ENCODE measurements at regions not wholly inside any gene's neighbourhood (a gene's known extent, or its start where the extent isn't known, plus 50 kb on each side); places are given as distances from the start of the nearest gene placed in this dataset.

- Histone ChIP-seq H3K27me3 (peaks cover 14% of the 10 kb centered on the region), H3K4me3 (no peak overlapping the region), H3K27ac (no peak overlapping the region), H3K4me1 (no peaks in the 10 kb centered on the region), H3K36me3 (no peaks in the 10 kb centered on the region), H3K9me3 (peaks cover 0 to 16% (median 0%) of the 10 kb centered on the region in 3 donors)
- TF ChIP-seq POLR2A (IDR thresholded peaks at IDR 0.05) (no peak), EP300 (IDR thresholded peaks at IDR 0.05) (no peak), POLR2AphosphoS5 (IDR thresholded peaks at IDR 0.05) (no peak)
- TF ChIP-seq, protein P1, sequence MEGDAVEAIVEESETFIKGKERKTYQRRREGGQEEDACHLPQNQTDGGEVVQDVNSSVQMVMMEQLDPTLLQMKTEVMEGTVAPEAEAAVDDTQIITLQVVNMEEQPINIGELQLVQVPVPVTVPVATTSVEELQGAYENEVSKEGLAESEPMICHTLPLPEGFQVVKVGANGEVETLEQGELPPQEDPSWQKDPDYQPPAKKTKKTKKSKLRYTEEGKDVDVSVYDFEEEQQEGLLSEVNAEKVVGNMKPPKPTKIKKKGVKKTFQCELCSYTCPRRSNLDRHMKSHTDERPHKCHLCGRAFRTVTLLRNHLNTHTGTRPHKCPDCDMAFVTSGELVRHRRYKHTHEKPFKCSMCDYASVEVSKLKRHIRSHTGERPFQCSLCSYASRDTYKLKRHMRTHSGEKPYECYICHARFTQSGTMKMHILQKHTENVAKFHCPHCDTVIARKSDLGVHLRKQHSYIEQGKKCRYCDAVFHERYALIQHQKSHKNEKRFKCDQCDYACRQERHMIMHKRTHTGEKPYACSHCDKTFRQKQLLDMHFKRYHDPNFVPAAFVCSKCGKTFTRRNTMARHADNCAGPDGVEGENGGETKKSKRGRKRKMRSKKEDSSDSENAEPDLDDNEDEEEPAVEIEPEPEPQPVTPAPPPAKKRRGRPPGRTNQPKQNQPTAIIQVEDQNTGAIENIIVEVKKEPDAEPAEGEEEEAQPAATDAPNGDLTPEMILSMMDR (IDR thresholded peaks at IDR 0.05), result no peak
- ATAC-seq, result no peak
- 61% methylated on average over 2 of the region's 6 CpGs; no CpG with 5 or more reads in 1 of the 2 donors for WGBS, 2 donors (ENCODE audit: low coverage in 1 of 2)
Measured at GRCh38 chr5:133669472-133669871, 57.1 kb upstream of the FSTL4 start.

DNA sequence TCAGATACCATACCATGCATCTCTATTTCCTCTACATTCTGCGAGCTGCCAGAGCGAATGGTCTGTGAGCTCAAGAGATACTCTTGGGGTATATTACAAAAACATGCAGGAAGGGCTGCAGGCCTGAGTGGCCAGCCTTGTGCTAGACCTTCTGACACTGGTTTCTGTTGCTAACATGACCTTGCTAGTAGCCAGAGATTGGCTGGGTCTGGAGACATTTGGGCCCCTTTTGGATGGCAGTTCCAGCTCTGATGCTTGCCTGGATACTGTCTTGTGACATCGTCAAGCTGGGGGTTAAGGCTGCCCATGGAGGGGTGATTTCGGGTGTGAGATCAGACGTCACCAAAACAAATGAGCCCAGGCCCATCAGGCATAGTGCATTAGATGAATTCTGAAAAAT, 56.1 kb upstream of the FSTL4 start:
- Histone ChIP-seq H3K27ac (no peak overlapping the region), H3K27me3 (peaks cover 14% of the 10 kb centered on the region), H3K4me3 (no peak overlapping the region), H3K9me3 (peaks cover 0 to 16% (median 0%) of the 10 kb centered on the region in 3 donors), H3K4me1 (no peaks in the 10 kb centered on the region), H3K36me3 (no peaks in the 10 kb centered on the region)
- ATAC-seq, result no peak
- WGBS, 2 donors (ENCODE audit: low coverage in 1 of 2), result 71 to 77% methylated on average over 2 to 5 of the region's 5 CpGs
- no peak for TF ChIP-seq POLR2AphosphoS5 (IDR thresholded peaks at IDR 0.05)
- TF ChIP-seq POLR2A (IDR thresholded peaks at IDR 0.05), result no peak
- no peak for TF ChIP-seq EP300 (IDR thresholded peaks at IDR 0.05)
- TF ChIP-seq, protein P1 (IDR thresholded peaks at IDR 0.05), result no peak

GRCh38 chr5:133667217-133667616, 54.9 kb upstream of the FSTL4 start:
- no peak overlapping the region for H3K4me3 ChIP-seq
- H3K27ac ChIP-seq, result no peak overlapping the region
- H3K36me3 ChIP-seq, result no peaks in the 10 kb centered on the region
- peaks cover 0 to 16% (median 0%) of the 10 kb centered on the region in 3 donors for H3K9me3 ChIP-seq
- 75 to 80% methylated on average over 1 of the region's 1 CpG for WGBS, 2 donors (ENCODE audit: low coverage in 1 of 2)
- no peaks in the 10 kb centered on the region for H3K4me1 ChIP-seq
- no peak for ATAC-seq
- peaks cover 14% of the 10 kb centered on the region for H3K27me3 ChIP-seq
- TF ChIP-seq EP300 (IDR thresholded peaks at IDR 0.05) (no peak), POLR2AphosphoS5 (IDR thresholded peaks at IDR 0.05) (no peak), POLR2A (IDR thresholded peaks at IDR 0.05) (no peak)
- TF ChIP-seq, protein P1 (IDR thresholded peaks at IDR 0.05), result no peak

DNA sequence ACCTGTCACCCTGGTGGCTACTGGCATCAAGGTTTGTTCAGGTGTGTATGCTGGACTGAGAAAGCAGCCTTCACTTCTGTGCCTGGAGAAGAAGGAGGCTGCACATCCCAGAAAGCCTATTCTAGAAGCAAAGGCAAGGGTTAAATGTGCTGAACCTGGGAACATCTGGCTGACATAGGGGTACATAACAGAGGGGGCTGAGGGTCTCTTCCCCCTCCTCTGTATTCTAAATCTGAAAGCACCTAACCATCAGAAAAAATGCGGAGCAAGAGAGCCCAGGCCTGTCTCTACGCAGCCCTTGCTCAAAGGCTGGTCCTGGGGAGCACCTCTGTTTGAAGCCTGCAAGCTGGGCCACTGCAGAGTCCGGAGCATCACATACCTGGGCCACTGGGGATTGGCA, 53.2 kb upstream of the FSTL4 start:
- no peaks in the 10 kb centered on the region for H3K36me3 ChIP-seq
- H3K27ac ChIP-seq, result no peak overlapping the region
- H3K9me3 ChIP-seq, result peaks cover 0 to 5% (median 0%) of the 10 kb centered on the region in 3 donors
- WGBS, 2 donors (ENCODE audit: low coverage in 1 of 2), result 87 to 100% methylated on average over 2 of the region's 3 CpGs
- no peak overlapping the region for H3K4me3 ChIP-seq
- H3K27me3 ChIP-seq, result peaks cover 14% of the 10 kb centered on the region
- no peaks in the 10 kb centered on the region for H3K4me1 ChIP-seq
- no peak for ATAC-seq
- TF ChIP-seq POLR2A (IDR thresholded peaks at IDR 0.05) (no peak), POLR2AphosphoS5 (IDR thresholded peaks at IDR 0.05) (no peak)
- TF ChIP-seq, protein P1 (IDR thresholded peaks at IDR 0.05), result no peak

DNA sequence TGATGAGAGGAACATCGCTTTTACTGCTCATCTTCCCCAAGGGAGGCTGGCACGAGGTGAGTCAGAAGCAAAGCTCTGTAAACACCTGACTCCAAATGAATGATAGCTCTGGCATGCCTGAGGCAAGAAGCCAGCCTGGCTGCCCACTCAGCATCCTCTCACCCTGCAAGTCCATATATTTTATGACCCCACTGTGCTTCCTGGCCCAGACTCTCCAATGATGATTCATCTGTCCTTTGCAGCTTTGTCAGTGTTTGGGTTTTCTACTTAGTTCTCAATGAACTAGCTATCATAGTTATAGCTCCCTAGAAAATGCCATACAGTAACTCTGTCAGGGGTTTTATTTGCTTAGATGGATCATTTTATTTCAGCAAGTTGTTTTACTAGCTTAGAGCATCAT, 52.1 kb upstream of the FSTL4 start:
- 86% methylated on average over 2 of the region's 2 CpGs; no CpG with 5 or more reads in 1 of the 2 donors for WGBS, 2 donors (ENCODE audit: low coverage in 1 of 2)
- H3K4me3 ChIP-seq, result no peak overlapping the region
- no peaks in the 10 kb centered on the region for H3K4me1 ChIP-seq
- no peaks in the 10 kb centered on the region for H3K9me3 ChIP-seq
- no peak overlapping the region for H3K27ac ChIP-seq
- no peak for TF ChIP-seq EP300 (IDR thresholded peaks at IDR 0.05)
- TF ChIP-seq, protein P1 (IDR thresholded peaks at IDR 0.05), result no peak
- ATAC-seq, result no peak
- H3K27me3 ChIP-seq, result peaks cover 9% of the 10 kb centered on the region
- H3K36me3 ChIP-seq, result no peaks in the 10 kb centered on the region

Measured in gastroesophageal sphincter (tissue), 4 donors.